GM12891 (cell line): ENCODE measurements at regions not wholly inside any gene's neighbourhood (a gene's known extent, or its start where the extent isn't known, plus 50 kb on each side); places are given as distances from the start of the nearest gene placed in this dataset.
"Not testable (repeated sequence)": the region's sequence is repeated elsewhere in the genome, so short reads cannot be mapped to it uniquely, and the experiment has no call there.

Source experiments
- DNase-seq: peaks from one replicate; pipeline ENCODE4 v3.0.0; 2011; ENCODE audit warnings: low spot score; ENCODE audit not compliant: insufficient read length
- FAIRE-seq: peaks from 2 replicates; lab custom pipeline; 2011; peaks lifted over from hg19 to GRCh38; lab: Jason Lieb, UNC
- PAX5 ChIP-seq: IDR thresholded peaks from 2 replicates; pipeline ENCODE4 v1.6.1; 2011; ENCODE audit warnings: low read length, moderate library complexity, mild to moderate bottlenecking; ENCODE audit not compliant: insufficient read depth, severe bottlenecking
- POLR2A ChIP-seq: IDR thresholded peaks from 2 replicates; pipeline ENCODE4 v1.6.1; 2011; ENCODE audit warnings: low read depth, low read length, control low read depth
- POLR2AphosphoS5 ChIP-seq: IDR thresholded peaks from 2 replicates; pipeline ENCODE4 v1.6.1; 2011; ENCODE audit warnings: low read depth, low read length, control low read depth
- POU2F2 ChIP-seq: IDR thresholded peaks from 2 replicates; pipeline ENCODE4 v1.6.1; 2011; ENCODE audit warnings: low read depth, mild to moderate bottlenecking, control low read depth, low read length, moderate library complexity
- SPI1 ChIP-seq: IDR thresholded peaks from 2 replicates; pipeline ENCODE4 v1.6.1; 2011; ENCODE audit warnings: low read depth, low read length, control low read depth
- TAF1 ChIP-seq: IDR thresholded peaks from 2 replicates; pipeline ENCODE4 v1.6.1; 2011; ENCODE audit warnings: low read depth, low read length, control low read depth

DNA sequence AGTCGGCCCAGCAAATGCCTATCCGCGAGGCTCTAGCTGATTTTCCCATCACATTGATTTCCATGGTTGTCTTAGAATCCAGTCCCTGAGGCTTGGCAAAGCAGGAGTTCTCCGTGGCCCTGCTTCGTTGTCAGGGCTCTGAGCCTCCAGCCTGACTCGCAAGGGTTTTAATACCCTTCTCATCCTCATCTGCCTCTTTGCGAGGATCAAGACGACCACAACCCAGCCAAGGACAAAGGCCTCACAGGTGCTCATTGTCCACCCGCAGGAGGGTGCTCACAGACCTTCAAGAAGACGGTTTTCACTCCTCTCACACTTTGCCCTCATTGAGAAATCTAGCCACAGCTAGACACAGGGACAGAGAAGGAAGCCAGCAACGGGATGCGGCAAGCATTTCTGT is 610.8 kb downstream of the KCNJ18 start:
- DNase-seq = no peak
- no peak for FAIRE-seq
- TF ChIP-seq POLR2AphosphoS5 (no peak), SPI1 (no peak), PAX5 (no peak), POLR2A (no peak), POU2F2 (no peak), TAF1 (no peak)

DNA sequence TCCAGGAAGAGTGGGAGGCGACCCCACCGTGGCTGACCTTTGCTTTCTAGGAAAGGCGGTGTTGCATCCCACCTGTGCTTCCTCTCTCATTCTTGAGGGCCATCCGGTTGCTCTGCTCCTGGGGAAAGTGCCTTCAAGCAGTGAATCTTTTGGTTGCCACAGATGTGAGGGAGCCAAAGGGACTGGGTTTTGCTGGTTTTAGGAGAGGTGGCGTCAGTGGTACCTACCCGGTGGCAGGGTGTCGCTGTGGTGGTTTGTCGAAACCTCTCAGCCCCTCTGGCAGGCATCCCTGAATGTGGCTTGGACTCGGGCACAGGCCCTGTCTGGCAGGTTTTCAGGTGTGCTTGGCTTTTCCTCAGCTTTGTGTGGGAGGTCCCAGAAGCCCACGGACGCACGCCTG is 611.5 kb downstream of the KCNJ18 start:
- FAIRE-seq = no peak
- TF ChIP-seq TAF1 (no peak), PAX5 (no peak), SPI1 (no peak), POLR2AphosphoS5 (no peak), POU2F2 (no peak), POLR2A (no peak)
- DNase-seq = no peak

DNA sequence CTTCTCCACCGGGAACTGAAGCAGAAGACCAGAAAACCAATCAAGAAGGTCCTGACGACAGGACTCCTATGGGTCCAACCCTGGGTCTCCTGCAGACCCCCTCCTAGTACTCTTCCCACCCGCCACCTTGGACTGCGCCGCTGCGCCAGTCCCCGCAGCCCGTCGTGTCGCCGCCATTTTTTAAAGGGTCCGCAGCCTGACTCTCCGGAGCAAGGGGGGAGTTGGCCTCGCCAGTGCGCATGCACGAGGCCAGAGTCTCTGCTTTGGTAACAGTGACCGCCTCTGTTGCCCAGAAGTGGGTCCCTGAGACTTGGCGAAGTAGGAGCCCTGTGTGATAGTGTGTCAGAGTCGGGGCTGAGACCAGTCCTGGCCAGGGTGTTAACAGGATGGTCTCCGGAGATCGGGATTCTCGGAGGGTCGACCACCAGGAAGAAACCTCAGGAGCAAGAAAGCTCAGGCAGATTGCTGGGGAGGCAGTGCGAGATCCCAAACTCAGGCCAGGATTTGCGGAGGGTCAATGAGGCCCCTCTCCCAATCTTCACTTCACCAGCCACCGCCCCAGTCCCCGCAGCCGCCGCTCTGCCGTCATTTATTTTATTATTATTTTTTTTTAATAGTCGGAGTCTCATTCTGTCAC is 612.5 kb downstream of the KCNJ18 start:
- no peak for TF ChIP-seq POLR2A
- no peak for TF ChIP-seq SPI1
- TF ChIP-seq POU2F2 = no peak
- no peak for TF ChIP-seq PAX5
- TF ChIP-seq POLR2AphosphoS5 = no peak
- no peak for TF ChIP-seq TAF1
- FAIRE-seq = no peak
- no peak for DNase-seq

DNA sequence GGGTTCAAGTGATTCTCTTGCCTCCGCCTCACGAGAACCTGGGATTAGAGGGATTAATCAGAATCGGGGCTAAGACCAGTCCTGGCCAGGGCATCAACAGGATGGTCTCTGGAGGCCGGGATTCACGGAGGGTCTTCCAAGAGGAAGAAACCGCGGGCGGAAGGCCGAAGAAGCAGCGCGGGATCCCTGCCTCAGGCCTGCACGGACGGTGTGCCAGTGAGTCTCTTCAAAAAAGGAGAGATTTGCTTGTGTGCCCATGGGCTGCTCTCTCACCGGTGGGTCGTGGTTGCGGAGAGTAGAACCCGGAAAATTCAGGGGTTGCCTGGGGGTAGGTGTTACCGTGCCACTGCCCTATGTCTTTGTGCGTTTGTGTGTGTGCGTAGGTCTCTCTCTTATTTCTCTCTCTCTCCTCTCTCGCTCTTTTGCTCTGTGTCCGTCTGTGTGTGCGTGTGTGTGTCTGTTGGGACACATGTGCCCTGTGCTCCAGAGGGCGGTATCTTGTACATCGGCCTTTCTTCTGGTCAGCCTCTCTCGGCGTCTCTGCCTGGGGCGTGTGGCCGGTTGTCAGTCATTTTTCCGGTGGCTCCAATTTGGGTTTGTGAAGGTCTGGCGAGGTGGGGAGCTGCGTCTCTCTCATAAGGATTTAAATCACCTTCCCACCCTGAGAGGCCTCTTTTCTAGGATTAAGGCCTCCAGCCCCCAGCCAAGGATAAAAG is 613.2 kb downstream of the KCNJ18 start:
- no peak for DNase-seq
- TF ChIP-seq SPI1 = no peak
- no peak for TF ChIP-seq PAX5
- TF ChIP-seq POLR2AphosphoS5 = no peak
- TF ChIP-seq POU2F2 = no peak
- no peak for TF ChIP-seq TAF1
- no peak for TF ChIP-seq POLR2A
- no peak for FAIRE-seq

DNA sequence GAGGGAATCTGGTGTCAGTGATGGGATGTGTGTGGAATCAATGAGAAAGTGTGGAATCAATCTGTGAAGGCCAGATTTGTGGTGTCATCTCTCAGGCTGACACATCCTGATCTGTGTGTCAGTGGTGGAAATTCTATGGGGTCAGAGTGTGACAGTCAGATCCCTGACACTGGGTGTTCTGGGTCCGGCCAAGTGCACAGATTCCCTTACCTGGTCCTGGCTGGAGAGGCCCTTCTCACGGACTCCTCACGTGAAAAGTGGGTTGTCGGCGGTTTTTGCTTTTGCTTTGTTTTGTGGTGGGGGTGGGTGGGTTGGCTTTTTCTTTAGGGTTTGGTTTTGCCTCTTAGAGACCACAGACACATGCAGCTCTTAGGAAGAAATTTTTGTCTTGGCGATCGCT is 618.0 kb downstream of the KCNJ18 start:
- FAIRE-seq = not testable (repeated sequence)

DNA sequence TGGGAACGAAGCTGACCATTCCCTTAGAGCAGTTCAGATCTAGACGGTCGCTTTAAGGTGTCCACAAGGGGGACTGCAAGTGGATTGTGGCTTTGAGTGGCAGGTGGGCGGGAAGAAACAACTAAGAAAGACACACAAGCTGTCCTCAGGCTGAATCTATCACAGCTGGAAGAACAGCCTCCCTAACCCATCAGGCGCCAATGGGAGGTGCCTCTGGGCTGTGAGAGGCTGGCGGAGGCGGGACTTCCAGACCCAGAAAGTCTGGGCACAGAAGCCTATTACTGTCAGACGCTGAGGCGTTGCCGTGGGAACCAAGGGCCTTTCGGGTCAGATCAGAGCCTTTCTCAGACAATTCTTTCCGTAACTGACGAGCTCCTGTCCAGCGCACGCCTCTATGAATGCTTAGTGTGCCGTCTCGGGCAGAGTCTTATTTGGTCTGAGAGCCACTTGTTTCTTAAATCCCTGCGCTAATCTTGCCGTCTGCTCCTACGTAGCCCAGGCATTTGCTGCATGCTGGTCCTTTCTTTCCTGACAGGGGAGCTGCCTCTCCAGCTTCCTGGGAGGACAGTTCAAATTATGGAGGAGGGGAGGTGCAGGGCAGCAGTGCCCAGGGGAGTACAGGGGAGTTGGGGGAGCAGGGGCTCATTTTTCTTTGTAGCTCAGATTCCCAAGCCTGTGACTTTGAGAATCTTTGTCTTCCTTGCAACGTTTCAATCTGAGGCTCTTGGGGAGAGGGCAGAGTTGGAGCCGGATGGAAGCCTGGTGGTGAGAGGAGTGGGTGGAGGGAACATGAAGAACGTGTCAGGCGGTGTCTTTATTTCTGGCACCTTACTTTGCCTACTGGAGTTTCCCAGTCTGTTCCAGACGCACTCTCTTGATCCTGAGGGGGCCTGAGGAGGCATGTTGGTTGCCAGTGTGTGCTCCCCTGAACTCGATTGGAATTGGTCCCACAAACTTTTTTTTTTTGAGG is 618.7 kb downstream of the KCNJ18 start:
- TF ChIP-seq TAF1 (no peak), POLR2AphosphoS5 (no peak), POLR2A (no peak), SPI1 (no peak), PAX5 (no peak), POU2F2 (no peak)
- FAIRE-seq (no peak), DNase-seq (no peak)

More for the DNA sequence above, 618.0 kb downstream of the KCNJ18 start:
- not testable (repeated sequence) for DNase-seq

DNA sequence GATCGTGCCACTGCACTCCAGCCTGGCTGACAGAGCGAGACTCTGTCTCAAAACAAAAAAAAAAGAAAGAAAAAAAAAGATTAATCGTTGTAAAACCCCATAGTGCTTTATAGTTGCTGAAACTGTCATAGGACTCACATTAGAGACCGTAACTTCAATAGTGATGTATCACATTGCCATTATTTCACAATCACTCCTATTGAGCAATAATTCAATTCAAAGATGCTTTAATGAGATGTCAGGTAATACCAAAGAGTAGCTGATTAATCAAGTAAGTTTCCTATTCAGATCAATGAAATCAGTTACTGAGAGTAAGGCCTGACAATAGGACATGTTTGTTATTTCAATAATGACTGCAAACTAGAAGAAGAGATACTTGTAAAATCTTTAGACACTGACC is 628.7 kb downstream of the KCNJ18 start:
- not testable (repeated sequence) for FAIRE-seq, DNase-seq

DNA sequence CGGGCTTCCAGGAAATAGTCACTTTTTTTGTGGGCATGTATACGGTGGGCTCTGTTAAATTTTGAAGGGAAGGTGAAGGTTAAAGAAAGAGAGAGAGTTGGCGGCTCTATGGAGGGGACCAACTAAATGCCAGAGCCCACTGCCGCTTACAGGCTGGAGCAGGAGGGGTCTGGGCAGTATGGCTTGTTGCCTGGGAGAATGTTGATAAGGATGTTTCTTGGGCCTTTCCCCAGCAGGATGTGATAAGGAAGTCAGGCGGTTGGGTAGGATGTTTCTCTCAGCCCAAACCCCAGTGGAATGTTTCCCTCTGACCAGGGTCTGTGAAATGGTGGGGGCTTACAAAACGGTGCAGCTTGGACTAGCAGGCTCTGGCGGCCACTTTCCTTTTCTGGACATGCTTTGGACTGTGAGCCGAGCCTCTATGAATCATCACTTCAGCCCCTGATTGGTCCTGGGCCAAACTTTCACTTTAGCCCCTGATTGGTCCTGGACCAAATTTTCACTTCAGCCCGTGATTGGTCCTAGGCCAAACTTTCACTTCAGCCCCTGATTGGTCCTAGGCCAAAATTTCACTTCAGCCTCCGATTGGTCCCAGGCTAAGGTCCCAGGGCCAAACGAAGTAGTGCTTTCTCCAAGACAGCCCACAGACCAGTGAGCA is 630.7 kb downstream of the KCNJ18 start:
- FAIRE-seq, DNase-seq: not testable (repeated sequence)

GRCh38 chr17:22337467-22337866 is 645.1 kb downstream of the KCNJ18 start:
- FAIRE-seq (no peak), DNase-seq (no peak)
- TF ChIP-seq POU2F2 (no peak), PAX5 (no peak), POLR2A (no peak), POLR2AphosphoS5 (no peak), SPI1 (no peak), TAF1 (no peak)

DNA sequence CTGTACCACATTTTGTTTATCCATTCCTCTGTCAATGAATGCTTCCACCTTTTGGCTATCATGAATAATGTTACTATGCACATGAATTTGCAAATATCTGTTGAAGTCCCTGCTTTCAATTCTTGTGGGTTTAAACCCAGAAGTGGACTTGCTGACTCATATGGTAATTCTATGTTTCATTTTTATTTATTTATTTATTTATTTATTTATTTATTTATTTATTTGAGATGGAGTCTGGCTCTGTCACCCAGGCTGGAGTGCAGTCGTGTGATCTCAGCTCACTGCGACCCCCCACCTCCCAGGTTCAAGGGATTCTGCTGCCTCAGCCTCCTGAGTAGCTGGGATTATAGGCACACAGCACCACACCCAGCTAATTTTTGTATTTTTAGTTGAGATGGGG is 664.3 kb downstream of the KCNJ18 start:
- not testable (repeated sequence) for FAIRE-seq, DNase-seq

GRCh38 chr17:22370988-22371387 is 678.7 kb downstream of the KCNJ18 start:
- FAIRE-seq, DNase-seq: not testable (repeated sequence)
